IMR-90 (cell line): ENCODE measurements at regions not wholly inside any gene's neighbourhood (a gene's known extent, or its start where the extent isn't known, plus 50 kb on each side); places are given as distances from the start of the nearest gene placed in this dataset.

Experiments used
- ATAC-seq: fragments of 200-7000 bp; cut with Tn5 transposase; 2 replicates; pipeline ENCODE4 v1.9.1; 2020; ENCODE audit warnings: low read depth, mild to moderate bottlenecking, moderate library complexity
- BruUV-seq: library from RNA; stranded (reverse); fragments of 400-500 nt; replicated peaks from 2 replicates; lab custom pipeline; 2021; lab: Mats Ljungman, UMichigan
- CTCF ChIA-PET: fragments of 300-600 bp; formaldehyde crosslinking; extraction: SDS; loops from one replicate; lab custom pipeline; 2021; ENCODE audit warnings: antibody characterized with exemption; lab: Yijun Ruan, JAX
- POLR2A ChIA-PET: fragments of 300-600 bp; sonication (Branson Sonifier 250); formaldehyde crosslinking; loops from one replicate; lab custom pipeline; 2022; ENCODE audit warnings: antibody characterized with exemption; ENCODE audit not compliant: unreplicated experiment; lab: Charles Lee
- DNase-seq: peaks from one replicate; pipeline ENCODE4 v3.0.0; 2013
- H2AFZ ChIP-seq: replicated peaks from 2 replicates; pipeline ENCODE3; 2013; ENCODE audit warnings: low read length, mild to moderate bottlenecking; ENCODE audit not compliant: poor library complexity
- H2AK5ac ChIP-seq: 2 replicates; pipeline ENCODE4 v1.6.1; 2013; ENCODE audit warnings: low read depth, low read length, inconsistent platforms
- H2AK9ac ChIP-seq: replicated peaks from 2 replicates; pipeline ENCODE3; 2013; ENCODE audit warnings: mild to moderate bottlenecking, low read depth, low read length, moderate library complexity; ENCODE audit not compliant: poor library complexity
- H2BK120ac ChIP-seq: 2 replicates; pipeline ENCODE4 v1.6.1; 2013; ENCODE audit warnings: low read depth, low read length, inconsistent platforms
- H2BK15ac ChIP-seq: 3 replicates; pipeline ENCODE4 v1.6.1; 2013; ENCODE audit warnings: low read depth, low read length, inconsistent platforms
- H2BK20ac ChIP-seq: 2 replicates; pipeline ENCODE4 v1.6.1; 2013; ENCODE audit warnings: low read depth, mild to moderate bottlenecking, inconsistent platforms, low read length, moderate library complexity
- H2BK5ac ChIP-seq: 2 replicates; pipeline ENCODE4 v1.6.1; 2013; ENCODE audit warnings: mild to moderate bottlenecking, low read depth, low read length, inconsistent platforms; ENCODE audit not compliant: poor library complexity, severe bottlenecking
- H3K14ac ChIP-seq: replicated peaks from 2 replicates; pipeline ENCODE4 v1.6.1; 2013; ENCODE audit warnings: low read depth, low read length, inconsistent platforms
- H3K18ac ChIP-seq: 2 replicates; pipeline ENCODE4 v1.6.1; 2013; ENCODE audit warnings: low read depth, low read length, control low read depth
- H3K23ac ChIP-seq: 2 replicates; pipeline ENCODE4 v1.6.1; 2013; ENCODE audit warnings: low read depth, low read length, inconsistent platforms
- H3K27ac ChIP-seq: 2 replicates; pipeline ENCODE4 v1.5.1; 2013; ENCODE audit warnings: mild to moderate bottlenecking, control low read depth, low read length; ENCODE audit not compliant: insufficient read depth
- H3K27me3 ChIP-seq: 2 replicates; pipeline ENCODE4 v1.6.1; 2013; ENCODE audit warnings: low read length; ENCODE audit not compliant: control insufficient read depth, insufficient read depth
- H3K36me3 ChIP-seq: 2 replicates; pipeline ENCODE4 v1.6.1; 2013; ENCODE audit warnings: low read length, mixed read lengths; ENCODE audit not compliant: control insufficient read depth, insufficient read depth
- H3K4ac ChIP-seq: 2 replicates; pipeline ENCODE4 v1.6.1; 2013; ENCODE audit warnings: low read depth, low read length, inconsistent platforms
- H3K4me1 ChIP-seq: 2 replicates; pipeline ENCODE4 v1.6.1; 2013; ENCODE audit warnings: low read length, mixed read lengths; ENCODE audit not compliant: control insufficient read depth, insufficient read depth
- H3K4me2 ChIP-seq: 2 replicates; pipeline ENCODE4 v1.6.1; 2013; ENCODE audit warnings: low read depth, mild to moderate bottlenecking, control low read depth, low read length, moderate library complexity
- H3K4me3 ChIP-seq: 2 replicates; pipeline ENCODE4 v1.5.1; 2013; ENCODE audit warnings: low read depth, mild to moderate bottlenecking, control low read depth, low read length, moderate library complexity; ENCODE audit not compliant: insufficient read depth
- H3K56ac ChIP-seq: 2 replicates; pipeline ENCODE4 v1.6.1; 2013; ENCODE audit warnings: low read length, inconsistent platforms; ENCODE audit not compliant: insufficient read depth; ENCODE audit errors: extremely low read depth
- H3K79me1 ChIP-seq, 2 experiments: 2 replicates each; pipeline ENCODE4 v1.6.1; 2013; ENCODE audit warnings: low read length in 2 of 2, inconsistent platforms in 1 of 2, low read depth in 1 of 2
- H3K9ac ChIP-seq: 2 replicates; pipeline ENCODE4 v1.6.1; 2013; ENCODE audit warnings: low read depth, low read length, control low read depth
- H3K9me1 ChIP-seq: 2 replicates; pipeline ENCODE4 v1.6.1; 2013; ENCODE audit warnings: low read length, inconsistent platforms; ENCODE audit not compliant: insufficient read depth
- H3K9me3 ChIP-seq: 2 replicates; pipeline ENCODE4 v1.6.1; 2013; ENCODE audit warnings: low read length; ENCODE audit not compliant: control insufficient read depth, insufficient read depth
- H4K20me1 ChIP-seq: 2 replicates; pipeline ENCODE4 v1.6.1; 2013; ENCODE audit warnings: low read length, inconsistent platforms; ENCODE audit not compliant: insufficient read depth
- H4K5ac ChIP-seq: 2 replicates; pipeline ENCODE4 v1.6.1; 2013; ENCODE audit warnings: mild to moderate bottlenecking, low read depth, low read length, control low read depth
- H4K8ac ChIP-seq, 2 experiments: 2 replicates each; pipeline ENCODE4 v1.6.1; 2013; ENCODE audit warnings: low read depth in 2 of 2, low read length in 2 of 2, control low read depth in 1 of 2, inconsistent platforms in 1 of 2
- H4K91ac ChIP-seq: 2 replicates; pipeline ENCODE4 v1.6.1; 2013; ENCODE audit warnings: low read depth, low read length, inconsistent platforms; ENCODE audit not compliant: insufficient read depth
- BHLHE40 ChIP-seq: fragments of 150-350 bp; IDR thresholded peaks from 2 replicates; pipeline ENCODE4 v1.6.1; 2016; ENCODE audit warnings: mild to moderate bottlenecking, low read depth, low read length
- CEBPB ChIP-seq: IDR thresholded peaks from 2 replicates; pipeline ENCODE4 v1.6.1; 2012; ENCODE audit warnings: low read depth, low read length, improper control_type of control experiment
- CHD1 ChIP-seq: IDR thresholded peaks from 2 replicates; pipeline ENCODE4 v1.6.1; 2012; ENCODE audit warnings: low read depth, low read length, improper control_type of control experiment
- CTCF ChIP-seq: conservative IDR thresholded peaks from 2 replicates; pipeline ENCODE4 v1.5.1; 2012; ENCODE audit warnings: mild to moderate bottlenecking, low read depth, low read length, improper control_type of control experiment
- ELK1 ChIP-seq: fragments of 150-350 bp; IDR thresholded peaks from 2 replicates; pipeline ENCODE4 v1.6.1; 2016; ENCODE audit warnings: low read depth, mild to moderate bottlenecking, low read length, moderate library complexity, borderline replicate concordance
- FOS ChIP-seq: fragments of 150-350 bp; IDR thresholded peaks from 2 replicates; pipeline ENCODE4 v1.6.1; 2016; ENCODE audit warnings: low read depth, low read length
- MAFK ChIP-seq: IDR thresholded peaks from 2 replicates; pipeline ENCODE4 v1.6.1; 2012; ENCODE audit warnings: low read depth, low read length, improper control_type of control experiment
- MAZ ChIP-seq: IDR thresholded peaks from 2 replicates; pipeline ENCODE4 v1.6.1; 2012; ENCODE audit warnings: low read depth, mild to moderate bottlenecking, low read length, improper control_type of control experiment, moderate library complexity, borderline replicate concordance
- MXI1 ChIP-seq: IDR thresholded peaks from 2 replicates; pipeline ENCODE4 v1.6.1; 2012; ENCODE audit warnings: low read depth, mild to moderate bottlenecking, low read length, moderate library complexity, borderline replicate concordance
- NFE2L2 ChIP-seq: fragments of 150-350 bp; IDR thresholded peaks from 2 replicates; pipeline ENCODE4 v1.6.1; 2016; ENCODE audit warnings: low read depth, mild to moderate bottlenecking, low read length
- POLR2A ChIP-seq: IDR thresholded peaks from 2 replicates; pipeline ENCODE4 v1.6.1; 2012; ENCODE audit warnings: mild to moderate bottlenecking, low read depth, low read length
- RAD21 ChIP-seq: IDR thresholded peaks from 2 replicates; pipeline ENCODE4 v1.6.1; 2012; ENCODE audit warnings: low read length, improper control_type of control experiment
- RCOR1 ChIP-seq: IDR thresholded peaks from 2 replicates; pipeline ENCODE4 v1.6.1; 2012; ENCODE audit warnings: mild to moderate bottlenecking, low read length, improper control_type of control experiment; ENCODE audit not compliant: insufficient replicate concordance
- RFX5 ChIP-seq: IDR thresholded peaks from 2 replicates; pipeline ENCODE4 v1.8.0; 2012; ENCODE audit warnings: low read depth, mild to moderate bottlenecking, low read length, moderate library complexity
- SMC3 ChIP-seq: fragments of 150-350 bp; IDR thresholded peaks from 2 replicates; pipeline ENCODE4 v1.6.1; 2016; ENCODE audit warnings: low read depth, mild to moderate bottlenecking, antibody characterized with exemption, low read length, moderate library complexity
- WGBS, 2 experiments: methylation state at CpG; one replicate each; pipeline versions ENCODE4 v1.1.5 to v1.1.7; 2013; ENCODE audit warnings: missing lambda C conversion rate in 2 of 2; ENCODE audit not compliant: insufficient read length in 1 of 2; ENCODE audit errors: extremely low coverage in 2 of 2; 5-methylcytosine and 5-hydroxymethylcytosine counted together
- dilution Hi-C: fragments of 300-500 bp; cut with HindIII; formaldehyde crosslinking; loops from one replicate; pipeline ENCODE4 v1.14.3; 2018; ENCODE audit warnings: low sequenced_read_pairs; ENCODE audit not compliant: unreplicated experiment
- in situ Hi-C: fragments of 300-500 bp; cut with MboI; formaldehyde crosslinking; loops from 3 replicates; pipeline ENCODE4 v1.14.3; 2019; ENCODE audit warnings: low sequenced_read_pairs, inconsistent platforms, mixed read lengths
- intact Hi-C: fragments of 100-400 bp; cut with micrococcal nuclease; formaldehyde crosslinking; loops from 2 replicates; pipeline ENCODE4 v1.10.0; 2022
- TF ChIP-seq, protein P1 (sequence below): fragments of 150-350 bp; IDR thresholded peaks from 2 replicates; pipeline ENCODE4 v1.6.1; 2017; ENCODE audit warnings: mild to moderate bottlenecking, antibody characterized with exemption, low read length, low read depth

- no peak for ATAC-seq
- H3K9ac ChIP-seq: no peak overlapping the region
- CTCF ChIA-PET: no interaction called here
- dilution Hi-C loops: no loop called here
- intact Hi-C loops: no loop called here
- no peaks in the 10 kb centered on the region for H3K27me3 ChIP-seq
- no peak overlapping the region for H4K5ac ChIP-seq
- no peaks in the 10 kb centered on the region for H4K20me1 ChIP-seq
- no peaks in the 10 kb centered on the region for H3K36me3 ChIP-seq
- no peak for TF ChIP-seq POLR2A
- no peak for TF ChIP-seq RAD21
- TF ChIP-seq BHLHE40: no peak
- TF ChIP-seq RFX5: no peak
- TF ChIP-seq CHD1: no peak
- no peak for TF ChIP-seq SMC3
- TF ChIP-seq RCOR1: no peak
- TF ChIP-seq, protein P1, sequence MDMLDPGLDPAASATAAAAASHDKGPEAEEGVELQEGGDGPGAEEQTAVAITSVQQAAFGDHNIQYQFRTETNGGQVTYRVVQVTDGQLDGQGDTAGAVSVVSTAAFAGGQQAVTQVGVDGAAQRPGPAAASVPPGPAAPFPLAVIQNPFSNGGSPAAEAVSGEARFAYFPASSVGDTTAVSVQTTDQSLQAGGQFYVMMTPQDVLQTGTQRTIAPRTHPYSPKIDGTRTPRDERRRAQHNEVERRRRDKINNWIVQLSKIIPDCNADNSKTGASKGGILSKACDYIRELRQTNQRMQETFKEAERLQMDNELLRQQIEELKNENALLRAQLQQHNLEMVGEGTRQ: no peak
- no peak for TF ChIP-seq CTCF
- no peak for TF ChIP-seq ELK1
- no peak for TF ChIP-seq MXI1
- no peak for TF ChIP-seq FOS
- no peak for TF ChIP-seq NFE2L2
- no peak for TF ChIP-seq CEBPB
- TF ChIP-seq MAZ: no peak
- no peak for TF ChIP-seq MAFK
- H3K4me2 ChIP-seq: no peak overlapping the region
- no peak overlapping the region for H2AFZ ChIP-seq
- POLR2A ChIA-PET: no interaction called here
- no peak overlapping the region for H2AK5ac ChIP-seq
- no peak overlapping the region for H2BK120ac ChIP-seq
- H3K23ac ChIP-seq: no peak overlapping the region
- no peak overlapping the region for H2AK9ac ChIP-seq
- no peak overlapping the region for H3K4ac ChIP-seq
- H3K9me1 ChIP-seq: no peaks in the 10 kb centered on the region
- DNase-seq: no peak
- H3K56ac ChIP-seq: no peak overlapping the region
- H2BK5ac ChIP-seq: no peak overlapping the region
- no peaks in the 10 kb centered on the region for H3K79me1 ChIP-seq
- BruUV-seq: no TSS peak
- H4K91ac ChIP-seq: no peak overlapping the region
- no peak overlapping the region for H3K18ac ChIP-seq
- no peak overlapping the region for H3K14ac ChIP-seq
- no peaks in the 10 kb centered on the region for H3K4me1 ChIP-seq
- no peak overlapping the region for H3K27ac ChIP-seq
- H3K4me3 ChIP-seq: no peak overlapping the region
- WGBS, 2 experiments: no CpG with 5 or more reads among the region's 4 CpGs
- no peak overlapping the region for H4K8ac ChIP-seq
- no peaks in the 10 kb centered on the region for H3K9me3 ChIP-seq
- no peak overlapping the region for H2BK15ac ChIP-seq
- H2BK20ac ChIP-seq: no peak overlapping the region
- in situ Hi-C loops: no loop called here
These were observed 194.4 kb upstream of the CPEB2 start for GRCh38 chr4:14807856-14808255.
